ENCODE measurements at regions not wholly inside any gene's neighbourhood (a gene's known extent, or its start where the extent isn't known, plus 50 kb on each side); places are given as distances from the start of the nearest gene placed in this dataset.

GRCh38 chr2:8067784-8068336 is 614.0 kb upstream of the ID2 start:
- DNase-seq (ENCODE audit: low read depth in 2 of 2), result no peak

- DNase-seq (ENCODE audit: low read depth in 2 of 2), result no peak
These were observed 608.9 kb upstream of the ID2 start for GRCh38 chr2:8072907-8073306.

- DNase-seq (ENCODE audit: low read depth in 2 of 2), result no peak
These were observed 607.9 kb upstream of the ID2 start for GRCh38 chr2:8073916-8074315.

- no peak for DNase-seq (ENCODE audit: low read depth in 2 of 2)
These were observed 605.2 kb upstream of the ID2 start for GRCh38 chr2:8076448-8077342.

GRCh38 chr2:8078705-8079104 is 603.2 kb upstream of the ID2 start:
- no peak for DNase-seq (ENCODE audit: low read depth in 2 of 2)

GRCh38 chr2:8080063-8080462 is 601.8 kb upstream of the ID2 start:
- no peak for DNase-seq (ENCODE audit: low read depth in 2 of 2)

- DNase-seq (ENCODE audit: low read depth in 2 of 2), result no peak
These were observed 600.7 kb upstream of the ID2 start for GRCh38 chr2:8081130-8081529.

GRCh38 chr2:8082840-8083239 is 599.0 kb upstream of the ID2 start:
- DNase-seq (ENCODE audit: low read depth in 2 of 2), result no peak

- no peak for DNase-seq (ENCODE audit: low read depth in 2 of 2)
These were observed 595.5 kb upstream of the ID2 start for GRCh38 chr2:8086357-8086756.

GRCh38 chr2:8086796-8087479 is 594.9 kb upstream of the ID2 start:
- no peak for DNase-seq (ENCODE audit: low read depth in 2 of 2)

GRCh38 chr2:8087480-8087840 is 594.4 kb upstream of the ID2 start:
- no peak for DNase-seq (ENCODE audit: low read depth in 2 of 2)

GRCh38 chr2:8088810-8089209 is 593.0 kb upstream of the ID2 start:
- no peak for DNase-seq (ENCODE audit: low read depth in 2 of 2)

- DNase-seq (ENCODE audit: low read depth in 2 of 2), result no peak
These were observed 592.3 kb upstream of the ID2 start for GRCh38 chr2:8089596-8089995.

GRCh38 chr2:8090748-8091700 is 590.8 kb upstream of the ID2 start:
- no peak for DNase-seq (ENCODE audit: low read depth in 2 of 2)

GRCh38 chr2:8094526-8094925 is 587.3 kb upstream of the ID2 start:
- DNase-seq (ENCODE audit: low read depth in 2 of 2), result no peak

- no peak for DNase-seq (ENCODE audit: low read depth in 2 of 2)
These were observed 585.9 kb upstream of the ID2 start for GRCh38 chr2:8095978-8096377.

- no peak for DNase-seq (ENCODE audit: low read depth in 2 of 2)
These were observed 585.4 kb upstream of the ID2 start for GRCh38 chr2:8096484-8096883.

- no peak for DNase-seq (ENCODE audit: low read depth in 2 of 2)
These were observed 583.2 kb upstream of the ID2 start for GRCh38 chr2:8098476-8099266.

GRCh38 chr2:8099267-8099582 is 582.6 kb upstream of the ID2 start:
- no peak for DNase-seq (ENCODE audit: low read depth in 2 of 2)

- no peak for DNase-seq (ENCODE audit: low read depth in 2 of 2)
These were observed 580.1 kb upstream of the ID2 start for GRCh38 chr2:8101614-8102277.
